ENCODE measurements at regions not wholly inside any gene's neighbourhood (a gene's known extent, or its start where the extent isn't known, plus 50 kb on each side); places are given as distances from the start of the nearest gene placed in this dataset.

GRCh38 chr6:144617191-144617590 is 332.1 kb downstream of the UTRN start:
- TF ChIP-seq CTCF (IDR thresholded peaks at IDR 0.05) = no peak
- no peak for TF ChIP-seq EZH2 (IDR thresholded peaks at IDR 0.05; ENCODE audit: borderline replicate concordance, insufficient read depth, low read depth, low read length, poor library complexity, severe bottlenecking)
